Pons (tissue), 1 donor: ENCODE measurements at regions not wholly inside any gene's neighbourhood (a gene's known extent, or its start where the extent isn't known, plus 50 kb on each side); places are given as distances from the start of the nearest gene placed in this dataset.
A peak's percentile ranks its signal among the peaks of the same experiment; 100 is the strongest.
"Not testable (repeated sequence)": the region's sequence is repeated elsewhere in the genome, so short reads cannot be mapped to it uniquely, and the experiment has no call there.

Experiments used
- DNase-seq: peaks from one replicate; pipeline ENCODE4 v3.0.0-alpha.2; 2016; ENCODE audit warnings: low spot score

DNA sequence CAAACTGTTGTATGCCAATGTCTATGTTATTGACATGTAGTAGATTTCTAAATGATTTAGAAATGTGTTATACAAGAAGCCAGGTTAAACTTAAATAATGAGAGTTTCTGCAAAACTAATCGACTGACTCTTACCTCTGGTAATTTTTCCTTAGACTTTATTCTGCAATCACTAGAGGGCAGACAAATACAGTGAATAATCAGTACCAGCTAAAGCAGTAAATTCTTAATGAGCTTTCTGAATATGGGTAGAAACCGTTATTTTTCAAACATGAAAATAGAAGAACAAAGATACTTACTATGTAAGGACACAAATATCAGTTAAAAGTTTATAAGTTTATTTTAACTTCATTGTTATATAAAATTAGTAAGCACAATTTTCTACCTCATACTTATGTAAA lies 97.9 kb upstream of the RGS1 start:
- peak; percentile 61 for DNase-seq

DNA sequence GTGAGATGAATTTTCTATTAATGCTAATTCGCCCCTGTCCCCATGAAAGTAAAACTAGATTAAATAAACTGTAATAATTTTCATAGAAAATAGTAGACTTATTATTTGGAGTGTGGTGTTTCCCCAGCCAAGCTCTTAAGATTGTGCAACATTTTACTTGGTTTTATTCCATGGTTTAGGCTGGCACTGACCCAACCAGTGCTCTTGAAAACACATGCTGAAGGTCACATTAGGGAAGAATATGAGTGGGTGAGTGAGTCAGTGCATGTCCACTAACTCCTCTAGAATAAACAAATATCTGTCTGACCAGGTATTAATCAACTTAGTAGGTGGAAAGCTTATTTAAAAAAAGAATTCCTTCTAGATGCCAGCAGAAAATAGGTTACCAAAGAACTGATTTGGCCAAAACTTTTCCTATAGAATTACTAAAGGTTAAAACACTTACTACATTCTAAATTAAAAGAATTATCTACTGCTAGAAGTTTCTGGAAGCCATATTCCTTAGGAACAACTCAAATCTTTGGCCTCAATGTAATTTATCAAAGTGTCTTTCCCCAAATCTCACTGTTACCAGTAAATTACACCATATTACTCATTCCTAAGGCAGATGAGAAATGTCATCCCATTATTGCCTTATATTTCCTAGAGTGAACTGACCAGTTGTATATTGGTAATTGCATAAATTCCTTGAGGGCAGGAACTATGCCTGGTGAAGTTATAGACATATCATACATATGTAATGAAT lies 89.7 kb upstream of the RGS1 start:
- DNase-seq = no peak

DNA sequence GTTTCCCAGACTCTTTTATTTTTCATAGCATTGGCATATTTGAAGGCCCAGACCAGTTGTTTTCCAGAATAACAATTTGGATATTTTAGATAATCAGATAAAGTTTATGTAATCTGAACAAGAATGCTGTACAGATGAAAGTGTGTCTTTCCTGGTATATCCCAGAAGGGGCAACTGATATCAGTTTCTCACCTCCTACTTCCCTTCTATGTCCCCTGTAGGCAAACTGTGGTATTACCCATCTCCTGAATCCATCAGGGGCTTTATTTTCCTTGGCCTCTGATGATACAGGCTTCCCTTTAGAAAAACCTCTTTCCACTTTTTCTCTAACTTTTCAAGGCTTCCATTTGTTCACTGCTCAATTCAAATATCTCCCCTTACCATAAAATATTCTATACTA lies 87.5 kb upstream of the RGS1 start:
- no peak for DNase-seq

DNA sequence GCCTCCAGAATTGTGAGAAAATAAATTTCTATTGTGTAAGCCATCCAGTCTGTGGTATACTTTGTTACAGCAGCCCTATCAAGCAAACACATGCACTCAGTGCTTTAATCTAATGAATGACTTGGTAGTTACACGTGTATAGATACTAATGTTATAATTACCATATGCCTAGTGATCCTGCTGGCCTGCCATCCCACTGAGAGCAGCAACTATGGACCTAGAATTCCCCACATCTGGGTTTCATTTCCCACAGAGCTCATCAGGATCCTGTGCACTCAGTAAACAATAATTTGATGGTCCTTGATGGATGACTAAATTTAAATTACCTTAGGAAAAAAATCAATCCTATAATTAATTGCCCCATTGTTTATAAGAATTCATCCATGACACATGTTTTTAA lies 86.5 kb upstream of the RGS1 start:
- DNase-seq = no peak

DNA sequence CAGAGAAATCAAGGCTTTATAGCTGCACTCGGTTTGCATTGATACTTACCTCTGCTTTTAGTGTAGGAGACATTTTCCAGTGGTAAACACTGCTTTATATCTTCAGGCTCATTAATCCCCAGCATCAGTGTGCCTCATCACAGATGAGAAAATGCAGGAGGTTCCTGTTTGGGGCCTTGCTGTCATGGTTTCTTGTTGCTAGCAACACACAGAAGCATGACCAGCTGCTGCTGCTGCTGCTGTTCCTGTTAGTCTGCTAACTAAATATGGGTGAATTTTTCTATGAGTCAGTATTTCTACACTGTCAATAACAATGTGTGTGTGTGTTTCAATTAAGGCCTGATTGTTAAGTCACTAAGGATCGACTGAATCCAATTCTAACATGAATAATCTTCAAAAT lies 85.8 kb upstream of the RGS1 start:
- no peak for DNase-seq

DNA sequence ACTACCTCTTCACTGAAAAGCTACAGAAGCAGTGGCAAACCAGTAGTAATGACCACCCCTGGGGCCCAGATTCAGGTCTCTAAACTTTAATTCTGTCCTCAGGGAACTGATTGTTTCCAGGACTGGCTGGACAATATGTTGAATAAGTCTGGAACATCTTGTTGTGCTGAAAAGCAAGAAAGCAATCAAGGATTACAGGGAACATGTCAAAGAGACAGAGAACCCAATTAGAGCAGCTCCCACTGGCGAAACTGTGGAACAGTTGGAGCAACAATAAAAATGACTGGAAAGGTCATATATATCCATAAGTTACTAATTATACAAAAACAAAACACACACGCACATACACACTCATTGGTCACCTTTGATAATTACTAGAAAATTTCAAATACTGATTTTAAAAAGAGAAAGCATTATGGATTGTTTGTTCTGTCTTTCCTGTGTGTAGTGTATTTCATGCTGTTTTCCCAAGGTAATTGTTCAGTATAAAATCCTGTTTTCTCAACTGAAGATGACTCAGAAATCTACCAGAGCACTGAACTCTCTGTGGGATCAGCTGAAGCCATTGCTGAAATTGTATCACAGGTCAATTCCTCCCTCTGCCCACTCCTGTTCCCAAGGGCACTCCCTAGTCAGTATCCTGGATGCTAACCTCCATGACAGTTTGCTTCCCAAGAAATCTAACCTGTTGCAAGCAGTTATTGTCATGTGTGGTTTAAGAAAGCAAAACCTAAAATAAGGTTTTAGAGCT lies 83.6 kb upstream of the RGS1 start:
- no peak for DNase-seq

DNA sequence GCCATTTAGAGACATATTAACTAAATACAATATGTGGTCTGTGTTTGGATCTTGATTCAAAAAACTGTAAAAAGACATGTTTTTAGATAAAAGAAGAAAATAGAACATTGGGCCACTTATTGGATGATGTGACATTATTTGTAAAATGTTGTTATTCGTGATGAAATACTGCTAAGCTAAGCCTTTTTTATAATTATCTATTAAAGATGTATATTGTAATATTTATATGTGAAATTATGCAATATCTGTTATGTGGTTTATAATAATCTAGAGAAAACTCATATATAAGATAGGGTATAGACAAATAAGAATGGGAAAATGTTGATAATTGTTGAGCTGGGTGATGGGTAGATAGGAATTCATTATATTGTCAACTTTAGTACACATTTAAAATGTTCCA lies 82.0 kb upstream of the RGS1 start:
- no peak for DNase-seq

DNA sequence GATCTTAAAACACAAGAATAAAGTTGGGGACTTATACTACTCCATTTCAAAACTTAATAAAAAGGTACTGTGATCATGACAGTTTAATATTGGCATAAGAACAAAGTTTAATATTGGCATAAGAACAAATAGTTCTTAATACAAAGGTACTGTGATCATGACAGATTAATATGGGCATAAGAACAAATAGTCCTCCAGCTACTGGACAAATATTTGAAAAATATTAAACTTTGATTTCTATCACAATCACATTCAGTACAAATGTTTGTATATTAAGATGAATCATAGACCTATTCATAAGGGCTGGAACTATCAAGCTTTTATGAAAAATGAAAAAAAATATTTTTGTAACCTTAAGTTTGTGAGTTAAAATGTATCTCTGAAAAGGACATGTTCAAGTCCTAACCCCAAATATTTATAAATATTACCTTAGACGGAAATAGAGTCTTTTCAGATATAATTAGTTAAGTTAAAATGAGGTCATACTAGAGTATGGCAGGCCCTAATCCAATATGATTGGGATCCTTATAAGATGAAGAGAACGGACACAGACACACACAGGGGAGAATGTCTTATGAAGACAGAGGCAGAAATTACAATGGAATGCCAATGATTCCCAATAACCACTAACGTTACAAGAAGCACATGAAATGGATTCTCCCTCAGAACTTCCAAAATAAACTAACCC lies 79.1 kb upstream of the RGS1 start:
- no peak for DNase-seq

DNA sequence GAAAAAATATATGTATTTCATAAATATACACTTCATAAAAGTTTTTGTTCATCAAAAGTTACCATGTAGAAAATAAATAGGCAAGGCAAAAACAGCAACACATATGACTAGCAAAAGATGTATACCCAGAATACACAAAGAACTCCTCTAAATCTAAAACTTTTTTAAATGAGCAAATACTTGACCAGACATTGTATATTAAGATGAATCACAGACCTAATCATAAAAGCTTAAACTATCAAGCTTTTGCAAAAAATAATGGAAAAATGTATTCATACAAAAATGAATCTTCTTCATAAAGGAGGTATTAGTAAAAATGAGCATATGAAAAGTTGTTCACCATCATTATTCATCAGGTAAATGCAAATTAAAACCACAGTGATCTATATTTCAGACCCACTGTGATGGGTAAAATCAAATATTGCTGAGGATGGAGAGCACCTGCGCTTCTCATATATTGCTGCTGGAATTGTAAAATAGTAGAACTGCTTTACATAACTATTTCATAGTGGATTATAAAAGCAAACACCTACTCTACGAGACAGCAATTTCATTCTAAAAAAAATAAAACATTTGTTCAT lies 78.3 kb upstream of the RGS1 start:
- no peak for DNase-seq

DNA sequence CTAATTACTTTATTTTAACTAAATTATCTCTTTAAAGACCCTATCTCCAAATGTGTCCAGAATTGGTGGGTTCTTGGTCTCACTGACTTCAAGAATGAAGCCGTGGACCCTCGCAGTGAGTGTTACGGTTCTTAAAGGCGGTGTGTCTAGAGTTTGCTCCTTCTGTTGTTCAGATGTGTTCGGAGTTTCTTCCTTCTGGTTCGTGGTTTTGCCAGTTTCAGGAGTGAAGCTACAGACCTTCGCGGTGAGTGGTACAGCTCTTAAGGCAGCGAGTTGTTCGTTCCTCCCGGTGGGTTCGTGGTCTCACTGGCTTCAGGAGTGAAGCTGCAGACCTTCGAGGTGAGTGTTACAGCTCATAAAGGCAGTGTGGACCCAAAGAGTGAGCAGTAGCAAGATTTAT lies 77.5 kb upstream of the RGS1 start:
- DNase-seq = not testable (repeated sequence)

DNA sequence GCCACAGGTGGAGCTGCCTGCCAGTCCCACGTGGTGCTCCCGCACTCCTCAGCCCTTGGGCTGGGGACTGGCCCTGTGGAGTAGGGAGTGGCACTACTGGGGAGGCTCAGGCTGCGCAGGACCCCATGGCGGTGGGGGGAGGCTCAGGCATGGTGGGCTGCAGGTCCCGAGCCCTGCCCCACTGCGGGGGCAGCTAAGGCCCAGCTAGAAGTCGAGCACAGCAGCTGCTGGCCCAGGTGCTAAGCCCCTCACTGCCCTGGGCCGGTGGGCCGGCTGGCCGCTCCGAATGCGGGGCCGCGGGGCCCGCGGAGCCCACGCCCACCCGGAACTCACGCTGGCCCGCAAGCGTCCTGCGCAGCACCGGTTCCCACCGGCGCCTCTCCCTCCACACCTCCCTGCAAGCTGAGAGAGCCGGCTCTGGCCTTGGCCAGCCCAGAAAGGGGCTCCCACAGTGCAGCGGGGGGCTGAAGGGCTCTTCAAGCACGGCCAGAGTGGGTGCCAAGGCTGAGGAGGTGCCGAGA lies 76.5 kb upstream of the RGS1 start:
- not testable (repeated sequence) for DNase-seq

DNA sequence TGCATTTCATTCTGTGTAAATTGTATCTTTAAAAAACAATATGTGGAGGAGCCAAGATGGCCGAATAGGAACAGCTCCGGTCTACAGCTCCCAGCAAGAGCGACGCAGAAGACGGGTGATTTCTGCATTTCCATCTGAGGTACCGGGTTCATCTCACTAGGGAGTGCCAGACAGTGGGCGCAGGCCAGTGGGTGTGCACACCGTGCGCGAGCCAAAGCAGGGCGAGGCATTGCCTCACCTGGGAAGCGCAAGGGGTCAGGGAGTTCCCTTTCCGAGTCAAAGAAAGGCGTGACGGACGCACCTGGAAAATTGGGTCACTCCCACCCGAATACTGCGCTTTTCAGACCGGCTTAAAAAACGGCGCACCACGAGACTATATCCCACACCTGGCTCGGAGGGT lies 75.0 kb upstream of the RGS1 start:
- not testable (repeated sequence) for DNase-seq

DNA sequence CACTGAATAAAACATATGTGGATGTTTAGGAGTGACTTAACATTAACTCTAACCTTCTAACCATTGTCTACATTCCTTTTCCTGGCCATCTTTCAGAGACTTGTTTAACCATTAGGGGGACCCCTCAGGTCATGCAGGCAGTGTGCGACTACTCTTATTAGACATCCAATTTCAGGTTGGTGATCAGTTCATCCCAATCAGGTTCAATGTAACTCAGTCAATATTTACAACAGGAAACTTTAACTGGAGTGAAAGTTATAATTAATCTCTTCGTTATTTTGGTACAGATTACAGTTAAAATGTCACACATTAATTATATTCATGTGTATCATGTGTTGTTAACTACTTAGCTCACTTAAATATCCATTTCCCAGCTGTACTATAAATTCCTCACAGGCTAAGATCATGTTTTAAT lies 68.8 kb upstream of the RGS1 start:
- no peak for DNase-seq

DNA sequence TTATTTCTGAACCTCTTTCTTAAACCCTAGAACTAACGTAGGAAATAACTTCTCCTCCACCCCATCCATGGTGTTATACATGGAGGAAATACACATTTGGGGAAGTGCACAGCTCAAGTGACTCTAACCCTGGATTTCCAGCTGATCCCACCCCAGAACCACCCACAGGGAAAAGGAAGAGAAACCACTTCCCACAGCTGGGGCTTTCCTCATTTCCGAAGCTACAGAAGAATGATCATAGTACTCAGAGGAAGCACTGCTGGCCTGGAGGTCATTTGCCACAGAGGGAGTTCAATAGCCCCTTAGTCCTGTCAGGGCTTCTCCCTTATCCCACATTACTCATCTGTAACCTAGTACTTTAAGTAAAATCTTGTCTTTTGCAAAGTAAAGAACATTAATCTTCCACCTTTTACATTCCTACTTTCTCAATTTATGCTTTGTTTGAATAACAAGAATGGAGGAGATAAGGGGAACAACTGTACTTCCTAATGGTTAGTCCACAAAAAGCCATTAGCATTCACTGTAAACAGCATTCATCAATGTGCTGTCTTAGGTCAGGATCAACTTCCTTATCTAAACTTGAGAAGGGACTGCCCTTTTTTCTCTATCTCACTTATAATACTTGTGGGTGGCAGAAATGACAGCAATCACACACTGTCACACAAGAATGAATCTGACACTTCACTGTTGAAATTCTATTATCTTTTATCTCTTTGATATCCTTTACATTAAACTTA lies 63.0 kb upstream of the RGS1 start:
- peak; percentile 64 for DNase-seq

DNA sequence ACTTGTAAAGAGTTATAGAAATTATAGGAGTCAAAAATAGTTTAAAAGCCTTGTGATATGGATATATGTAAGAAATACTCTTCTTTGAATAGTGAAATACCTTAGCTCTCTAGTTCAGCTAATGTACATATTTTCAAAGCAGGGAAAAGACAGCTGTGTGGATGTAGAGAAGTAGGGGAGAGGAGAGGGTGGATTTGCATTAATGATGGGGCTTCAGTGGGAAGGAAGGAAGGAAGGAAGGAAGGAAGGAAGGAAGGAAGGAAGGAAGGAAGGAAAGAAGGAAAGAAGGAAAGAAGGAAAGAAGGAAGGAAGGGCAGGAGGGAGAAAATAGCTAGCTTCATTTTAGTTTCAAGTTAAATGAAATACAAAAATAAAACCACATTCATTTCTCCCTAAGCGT lies 62.4 kb upstream of the RGS1 start:
- no peak for DNase-seq

DNA sequence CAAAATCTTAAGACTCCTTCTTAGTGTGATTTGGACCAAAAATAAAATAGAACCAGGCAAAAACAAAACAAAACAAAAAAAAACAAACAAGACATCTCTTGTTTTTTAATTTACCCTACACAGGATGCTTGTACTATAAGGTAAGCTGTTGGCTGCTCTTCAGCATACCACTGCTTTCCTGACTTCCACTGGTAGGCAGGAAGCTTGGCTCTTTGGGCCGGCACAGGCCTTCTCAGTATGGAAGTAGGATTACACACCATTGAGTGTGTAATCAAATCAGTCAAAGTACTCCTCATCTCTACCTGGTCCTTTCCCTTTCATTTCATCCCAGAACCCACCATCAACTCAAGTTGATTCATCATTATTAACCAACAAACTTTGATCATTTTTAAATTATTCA lies 61.9 kb upstream of the RGS1 start:
- no peak for DNase-seq

DNA sequence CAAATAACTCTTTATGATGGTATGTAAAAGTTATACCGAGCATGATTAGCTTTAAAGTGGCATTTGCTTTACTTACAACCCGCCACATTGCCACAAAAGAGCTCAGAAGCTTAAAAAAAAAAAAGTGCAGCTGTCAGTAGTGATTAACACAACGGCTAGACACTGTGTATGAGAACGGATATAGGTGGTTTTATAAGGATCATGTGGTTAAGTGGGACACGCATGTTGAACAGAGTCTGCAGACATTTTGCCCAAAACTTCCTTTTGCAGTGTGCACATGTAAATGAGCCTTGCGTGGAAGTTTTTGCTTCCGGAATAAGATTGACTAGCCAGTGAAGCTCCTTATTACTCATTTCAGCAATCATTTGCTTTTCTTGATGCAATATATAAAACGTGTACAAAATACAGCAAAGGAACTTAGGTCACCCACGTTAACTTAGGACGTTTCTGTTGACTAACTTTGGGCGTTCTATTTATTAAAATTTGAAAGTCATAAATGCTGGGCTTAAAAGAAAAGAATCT lies 58.7 kb upstream of the RGS1 start:
- peak; percentile 75 for DNase-seq

DNA sequence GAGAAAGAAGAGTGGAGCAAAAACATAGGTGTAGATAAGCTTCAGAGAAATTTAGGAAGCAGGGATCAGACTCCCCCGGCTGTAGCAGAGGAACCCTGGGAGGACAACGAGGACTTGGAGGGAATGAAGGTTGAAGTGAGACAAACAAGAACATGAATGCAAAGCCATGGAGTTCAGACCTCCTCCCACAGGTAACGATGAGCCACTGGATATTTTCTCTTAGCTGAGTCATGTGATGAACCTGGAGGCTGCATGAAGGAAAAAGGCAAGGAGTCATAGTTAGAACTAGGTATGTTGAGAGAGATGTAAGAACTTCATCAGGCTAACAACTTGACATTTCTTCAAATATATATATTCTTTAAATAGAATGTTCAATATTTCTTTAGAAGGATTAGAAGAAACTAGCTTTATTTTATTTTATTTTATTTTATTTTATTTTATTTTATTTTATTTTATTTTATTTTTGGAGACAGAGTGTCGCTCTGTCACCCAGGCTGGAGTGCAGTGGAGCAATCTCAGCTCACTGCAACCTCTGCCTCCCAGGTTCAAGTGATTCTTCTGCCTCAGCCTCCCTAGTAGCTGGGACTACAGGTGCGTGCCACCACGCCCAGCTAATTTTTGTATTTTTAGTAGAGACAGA lies 57.7 kb upstream of the RGS1 start:
- DNase-seq = not testable (repeated sequence)

DNA sequence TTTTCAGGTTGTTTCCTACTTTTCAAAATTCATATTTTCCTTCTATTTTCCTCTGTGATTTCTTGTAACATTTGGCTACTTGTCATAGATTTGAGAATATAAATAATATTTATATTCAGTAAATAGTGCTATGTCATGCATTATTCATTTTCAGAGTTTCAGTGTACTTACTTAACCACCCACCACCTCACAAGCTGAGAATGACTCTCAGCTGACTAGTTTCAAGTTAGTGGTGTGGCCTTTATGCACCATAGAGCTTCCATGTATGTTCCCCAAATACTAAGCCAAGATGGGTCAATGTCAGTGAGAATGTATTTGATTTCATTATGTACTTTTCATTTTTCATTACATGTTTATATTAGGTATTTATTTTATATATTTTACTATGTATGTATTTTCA lies 56.9 kb upstream of the RGS1 start:
- no peak for DNase-seq

DNA sequence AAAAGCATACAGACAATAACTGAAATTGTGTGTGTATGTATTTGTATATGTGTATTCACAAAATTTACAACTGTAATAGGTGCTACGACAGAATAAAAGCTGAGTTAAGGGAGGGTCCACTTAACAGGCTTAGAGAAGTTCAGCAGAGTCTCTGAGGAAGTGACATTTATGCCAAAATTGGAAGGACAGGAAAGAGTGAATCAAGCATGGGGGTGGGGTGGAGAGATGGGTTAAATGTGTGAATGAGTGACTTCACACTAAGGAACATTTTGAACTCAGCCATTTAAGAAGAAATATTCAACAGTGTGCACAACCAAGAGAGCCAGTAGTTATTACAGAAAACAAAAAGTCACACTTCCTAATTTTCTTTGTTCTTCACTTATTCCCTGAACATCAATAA lies 53.8 kb upstream of the RGS1 start:
- peak; percentile 48 for DNase-seq

DNA sequence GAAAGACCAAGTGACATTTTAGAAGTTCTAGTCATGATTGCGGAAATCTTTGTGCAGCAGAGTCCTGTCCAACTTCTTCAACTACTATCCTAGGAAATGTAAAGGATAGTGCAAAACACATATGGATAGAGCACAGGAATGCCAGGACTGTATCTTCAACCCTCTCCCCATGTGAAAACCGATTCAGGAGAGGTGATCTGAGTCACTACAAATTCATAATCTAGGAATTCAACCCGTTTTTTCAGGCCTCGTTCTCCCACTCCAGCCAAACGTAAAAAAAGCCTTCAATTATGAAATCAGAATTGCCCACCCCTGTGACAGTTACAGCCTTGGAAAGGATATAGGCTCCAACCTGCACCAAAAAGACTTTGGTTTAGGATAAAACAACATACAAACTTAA lies 52.9 kb upstream of the RGS1 start:
- no peak for DNase-seq
